ENCODE measurements at regions not wholly inside any gene's neighbourhood (a gene's known extent, or its start where the extent isn't known, plus 50 kb on each side); places are given as distances from the start of the nearest gene placed in this dataset.
A peak's percentile ranks its signal among the peaks of the same experiment; 100 is the strongest.

DNA sequence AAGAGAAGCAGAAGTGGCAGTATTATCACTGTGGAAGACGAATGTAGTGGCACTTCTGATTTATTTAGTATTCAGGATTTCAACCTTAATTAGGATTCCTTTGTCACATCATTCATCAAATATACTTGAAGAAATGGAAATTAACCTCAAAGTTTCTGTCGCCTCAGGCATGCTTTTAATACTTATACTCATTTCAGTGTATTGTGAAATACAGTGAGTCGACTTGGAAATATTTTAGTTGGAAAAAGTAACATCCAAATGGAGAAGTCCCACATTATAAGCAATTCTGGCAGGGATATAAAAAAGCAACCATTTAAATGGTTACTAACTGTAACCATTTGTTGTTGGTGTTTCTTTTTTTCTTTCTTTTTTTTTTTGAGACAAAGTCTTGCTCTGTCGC is 648.8 kb downstream of the ARL4A start:
- DNase-seq, result no peak

DNA sequence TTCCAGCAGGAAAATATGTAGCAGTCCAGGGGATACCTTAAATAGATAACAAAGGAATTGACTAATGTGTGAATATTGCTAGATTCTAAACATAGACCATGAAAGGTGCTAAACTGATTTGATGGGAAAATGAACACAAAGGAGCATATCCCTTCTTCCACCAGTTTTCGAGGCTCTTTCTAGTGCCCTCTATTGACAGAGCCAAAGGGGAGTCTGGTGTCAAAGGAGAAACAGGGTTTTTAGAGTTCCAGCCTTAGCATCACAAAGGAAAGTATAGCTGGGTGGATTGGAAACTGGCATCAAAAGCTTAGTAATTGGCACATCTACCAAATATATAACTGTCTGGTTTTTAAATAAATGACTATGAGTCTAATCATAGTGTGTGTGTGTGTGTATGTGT is 636.8 kb downstream of the ETV1 start:
- DNase-seq, result no peak

DNA sequence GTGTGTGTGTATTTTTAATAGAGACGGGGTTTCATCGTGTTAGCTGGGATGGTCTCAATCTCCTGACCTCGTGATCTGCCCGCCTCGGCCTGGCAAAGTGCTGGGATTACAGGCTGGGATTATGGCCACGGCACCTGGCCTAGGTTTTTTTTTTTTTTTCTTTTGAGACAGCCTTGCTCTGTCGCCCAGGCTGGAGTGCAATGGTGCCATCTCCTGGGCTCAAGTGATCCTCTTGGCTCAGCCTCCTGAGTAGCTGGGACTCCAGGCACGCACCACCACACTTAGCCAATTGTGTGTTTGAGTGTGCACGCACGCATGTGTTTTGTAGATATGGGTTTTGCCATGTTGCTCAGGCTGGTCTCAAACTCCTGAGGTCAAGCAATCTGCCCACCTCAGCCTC is 629.8 kb downstream of the ETV1 start:
- no peak for DNase-seq

DNA sequence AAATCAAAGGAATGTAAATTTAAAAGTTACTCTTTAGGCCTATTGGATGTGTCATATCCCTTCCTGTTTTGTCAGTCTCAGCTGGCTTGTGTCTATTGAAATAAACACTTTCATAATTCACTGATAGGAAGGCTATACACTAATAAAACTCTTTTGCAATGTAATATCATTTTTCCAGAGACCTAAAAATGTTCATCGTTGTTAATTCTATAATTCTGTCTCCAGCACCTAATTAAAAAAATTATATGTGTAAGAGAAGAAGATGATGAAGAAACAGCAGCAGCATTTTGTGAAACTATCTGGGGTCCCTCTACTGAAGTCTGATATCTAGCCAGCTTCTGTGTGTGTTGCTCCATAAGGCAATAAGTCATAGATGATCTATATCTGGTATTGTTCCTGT is 602.7 kb downstream of the ETV1 start:
- DNase-seq, result no peak

DNA sequence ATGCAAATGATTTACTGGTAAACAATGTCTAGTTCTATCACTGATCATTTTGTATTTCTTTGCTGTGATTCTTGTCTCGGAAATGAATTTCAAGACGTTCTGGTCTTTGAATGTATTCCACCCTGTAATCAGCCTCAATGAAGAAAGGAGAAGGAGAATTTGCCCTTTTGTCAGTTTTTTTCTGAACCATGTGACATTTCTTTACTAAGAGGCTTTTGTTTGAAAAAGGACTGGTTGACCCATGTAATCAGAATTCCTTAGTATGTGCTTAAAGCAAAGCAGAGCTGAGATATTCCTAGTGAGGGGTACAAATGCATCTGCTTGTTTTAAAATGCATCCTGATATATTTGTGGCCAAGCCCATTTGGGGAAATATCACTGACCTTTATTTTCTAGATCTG is 581.6 kb downstream of the ETV1 start:
- no peak for DNase-seq

DNA sequence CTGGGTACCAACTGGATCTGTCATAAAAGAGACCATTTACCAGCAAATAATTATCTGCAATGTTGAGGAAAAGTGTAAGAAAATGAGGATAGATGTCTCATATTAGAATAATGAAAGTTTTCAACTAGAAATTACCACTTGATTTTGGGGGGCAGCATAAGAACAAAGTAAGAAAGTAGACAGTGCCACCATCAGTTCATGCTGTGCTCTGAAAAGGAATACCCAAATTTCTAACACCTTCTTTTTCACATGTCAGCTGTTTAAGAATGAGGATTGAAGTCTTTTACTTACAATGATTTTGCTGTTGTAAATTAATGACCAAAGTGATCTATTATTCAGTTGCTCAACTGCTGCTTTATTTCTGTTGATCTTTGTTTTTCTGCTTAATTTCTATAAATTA is 578.3 kb downstream of the ETV1 start:
- DNase-seq, result no peak

DNA sequence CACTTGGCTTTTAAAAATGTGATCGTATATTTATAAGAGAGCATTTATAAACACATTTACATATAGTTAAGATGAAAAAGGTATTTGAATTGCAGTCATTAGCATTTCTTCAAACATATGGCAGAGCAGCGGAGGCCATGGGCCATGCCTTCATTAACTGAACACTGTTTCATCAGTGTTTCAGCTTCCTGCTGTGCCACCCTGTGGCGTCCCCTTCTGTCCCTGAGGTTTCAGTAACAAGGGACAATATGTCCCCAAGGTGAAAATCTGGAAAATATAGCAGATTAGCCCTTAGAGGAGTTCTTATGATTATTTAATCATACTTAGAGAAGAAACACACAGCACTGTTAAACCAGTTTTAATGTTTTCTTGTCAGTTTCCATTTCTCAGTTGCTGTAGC is 577.8 kb downstream of the ETV1 start:
- DNase-seq, result no peak

DNA sequence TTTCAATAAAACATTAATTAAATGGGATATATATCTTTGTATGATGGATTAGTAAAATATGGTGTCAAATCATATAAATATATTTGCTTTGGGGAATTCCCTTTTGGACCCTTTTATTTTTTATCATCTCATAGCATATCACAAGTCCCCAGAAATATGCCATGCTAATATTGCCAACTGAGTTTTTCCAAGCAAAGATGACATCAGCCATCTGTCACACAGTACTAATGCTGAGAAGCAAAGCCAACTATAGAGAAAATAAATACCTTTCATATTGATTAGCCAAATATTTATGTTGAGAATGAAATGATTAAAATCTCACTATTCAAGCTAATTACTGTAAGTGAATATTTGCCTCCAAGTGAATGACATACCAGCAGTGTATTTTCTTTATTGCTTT is 575.3 kb downstream of the ETV1 start:
- DNase-seq, result no peak

DNA sequence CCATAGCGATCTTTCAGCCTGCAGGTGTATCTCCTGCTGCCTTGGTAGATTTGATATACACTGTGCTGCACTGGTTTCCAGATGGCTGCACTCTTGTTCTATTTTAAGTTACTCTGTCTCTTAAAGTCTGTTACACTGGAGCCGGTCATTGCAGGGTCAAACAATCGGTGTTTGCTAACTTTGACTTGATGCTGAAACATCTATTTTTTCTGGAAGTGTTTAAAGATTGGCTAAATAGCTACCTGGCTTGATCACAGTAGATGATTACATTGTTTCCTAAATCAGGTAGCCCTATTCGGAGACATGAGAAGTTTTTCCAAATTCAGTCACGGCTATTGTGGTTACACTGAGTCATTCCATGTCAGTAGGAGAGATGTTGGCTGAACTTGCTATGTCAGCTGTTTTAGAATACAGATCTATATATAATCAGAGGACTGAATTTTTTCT is 574.8 kb downstream of the ETV1 start:
- DNase-seq, result no peak

DNA sequence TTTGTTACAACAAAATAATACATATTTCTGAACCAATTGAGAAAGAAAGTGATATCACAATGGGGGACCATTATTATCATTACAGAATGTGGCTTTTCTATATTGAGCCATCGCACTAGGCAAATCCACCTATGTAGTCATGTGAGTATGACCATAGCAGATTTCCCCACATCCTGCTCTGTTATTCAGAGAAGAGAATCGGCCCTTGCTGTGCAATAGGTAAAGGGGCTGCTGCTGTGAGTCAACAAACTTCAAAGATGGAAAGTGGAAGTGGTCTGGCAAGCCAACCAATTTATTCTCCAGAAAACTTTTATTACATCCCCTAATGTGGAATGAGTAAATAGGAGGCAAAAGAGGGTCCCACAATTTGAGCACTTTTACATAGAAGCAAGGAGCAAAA is 573.4 kb downstream of the ETV1 start:
- no peak for DNase-seq

DNA sequence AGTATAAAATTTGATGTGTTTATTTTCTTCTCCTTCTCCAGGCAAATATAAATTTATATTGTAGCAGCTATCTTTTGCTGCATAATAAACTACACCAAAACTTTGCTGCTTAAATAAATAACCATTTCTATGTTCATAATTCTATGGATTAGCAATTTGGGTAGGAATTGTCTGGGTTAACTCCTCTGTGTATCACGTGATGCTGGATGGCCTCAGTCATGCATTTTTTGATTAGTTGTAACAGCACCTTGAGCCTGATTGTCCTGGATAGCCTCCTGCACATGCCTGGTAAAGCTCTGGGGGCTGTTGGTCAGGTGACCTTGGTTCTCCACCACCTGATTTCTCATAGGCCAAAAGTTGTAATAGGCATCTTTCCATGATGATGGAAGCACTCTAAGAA is 572.9 kb downstream of the ETV1 start:
- no peak for DNase-seq

DNA sequence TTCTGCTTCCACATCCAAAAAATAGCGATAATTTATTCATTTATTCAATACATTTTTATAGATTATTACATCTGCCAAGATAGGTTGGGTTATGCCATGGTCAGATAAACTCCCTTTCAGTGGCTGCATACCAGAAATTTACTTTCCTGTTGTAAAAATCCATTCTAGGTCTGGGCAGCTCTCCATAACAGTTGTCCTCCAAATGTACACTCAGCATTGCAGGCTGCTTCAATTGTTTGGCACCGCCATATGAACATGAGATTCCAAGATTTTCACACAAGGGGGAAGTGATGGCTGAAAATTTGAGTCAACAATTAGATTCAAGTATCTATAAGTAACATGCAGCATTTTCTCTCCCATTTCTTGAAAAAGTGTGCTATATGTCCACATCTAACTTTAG is 568.7 kb downstream of the ETV1 start:
- DNase-seq, result no peak

DNA sequence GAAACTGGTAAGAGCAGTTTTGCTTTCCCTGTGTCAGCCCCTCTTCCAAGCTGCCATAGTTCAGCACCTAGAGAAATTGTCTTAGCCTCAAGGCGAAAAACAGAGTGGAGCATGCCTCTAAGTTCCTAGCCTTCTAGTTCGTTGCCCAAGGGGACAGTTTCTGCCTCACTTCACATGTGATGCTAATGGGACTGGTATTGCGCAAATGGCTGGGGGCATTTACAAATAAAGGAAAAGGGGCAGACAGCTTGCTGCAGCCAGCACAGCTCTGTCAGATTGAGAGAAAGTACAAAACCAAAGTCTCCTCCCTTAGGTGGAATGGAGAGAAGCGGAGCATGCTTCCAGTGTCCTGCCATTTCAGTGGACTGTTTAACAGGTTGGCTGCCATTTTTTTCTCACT is 567.7 kb downstream of the ETV1 start:
- no peak for DNase-seq

DNA sequence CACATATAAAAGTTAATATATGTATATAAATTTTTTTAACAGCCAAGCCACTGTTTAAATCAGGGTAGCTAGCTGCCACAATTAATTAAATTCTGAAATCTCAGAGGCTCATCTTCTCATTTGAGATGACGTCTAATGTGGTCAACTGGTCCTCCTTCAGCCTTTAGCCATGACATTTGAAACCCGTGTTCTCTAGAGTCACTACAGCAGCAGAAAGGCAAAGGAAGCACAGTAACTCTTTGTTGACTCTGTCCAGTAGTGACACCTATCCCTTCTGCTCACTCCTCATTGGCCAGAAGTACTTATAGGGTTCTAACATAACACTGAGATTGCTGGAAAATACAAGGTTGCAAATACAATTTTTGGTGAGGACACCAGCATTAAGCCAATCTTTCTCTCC is 555.5 kb downstream of the ETV1 start:
- DNase-seq, result no peak

DNA sequence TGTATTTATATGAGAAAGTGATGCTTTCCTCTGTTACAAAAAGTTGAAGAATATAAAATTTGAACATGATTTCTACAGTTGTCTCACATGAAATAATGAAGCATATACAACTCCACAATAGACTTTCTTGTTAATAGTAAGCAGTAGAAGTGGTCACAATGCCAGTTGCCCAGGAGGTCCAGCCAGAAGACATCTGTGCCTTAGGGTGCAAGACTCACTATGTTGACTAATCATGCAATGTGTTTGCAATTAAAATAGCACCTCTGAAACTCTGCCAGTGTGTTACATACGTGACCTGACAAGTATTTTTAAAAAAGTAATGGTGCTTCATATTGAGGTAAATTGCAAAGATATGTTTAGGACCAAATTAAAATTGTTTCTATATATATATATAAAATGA is 547.2 kb downstream of the ETV1 start:
- no peak for DNase-seq

DNA sequence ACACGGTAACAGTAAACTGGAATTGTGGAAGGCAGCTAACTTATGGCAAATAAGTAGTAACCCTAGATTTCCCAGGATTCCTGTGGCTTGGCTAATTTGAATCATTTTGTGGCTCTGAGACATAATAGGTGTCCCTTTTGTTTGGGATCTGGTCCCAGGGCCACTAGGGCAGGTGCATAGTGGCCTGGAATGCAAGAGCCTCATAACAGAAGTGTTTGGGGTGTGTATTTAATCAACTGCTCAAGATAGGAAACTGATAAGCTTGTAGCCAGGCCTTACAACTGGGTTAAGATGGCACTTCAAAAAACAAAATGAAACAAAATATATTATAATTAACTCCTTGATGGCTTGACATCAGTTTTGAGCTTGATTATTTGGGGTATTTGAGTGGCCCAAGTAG is 541.8 kb downstream of the ETV1 start:
- no peak for DNase-seq

DNA sequence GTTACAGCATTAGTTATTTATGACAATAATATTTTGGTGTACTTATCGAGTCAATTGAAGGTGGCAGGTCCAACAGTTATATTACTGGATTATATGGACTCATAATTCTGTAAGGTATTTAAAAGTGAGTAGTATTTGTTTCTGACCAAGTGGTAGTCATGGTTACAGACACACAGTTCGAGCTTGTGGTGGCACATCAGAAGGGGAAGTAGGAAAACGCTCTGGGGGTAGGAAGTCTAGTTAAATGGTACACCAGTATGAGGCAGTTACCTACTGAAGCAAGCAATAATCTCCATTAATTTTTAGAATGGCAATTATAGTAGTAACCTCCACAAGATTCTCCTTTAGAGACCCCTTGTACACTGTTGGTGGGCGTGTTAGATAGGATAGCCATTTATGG is 541.2 kb downstream of the ETV1 start:
- DNase-seq, result no peak

DNA sequence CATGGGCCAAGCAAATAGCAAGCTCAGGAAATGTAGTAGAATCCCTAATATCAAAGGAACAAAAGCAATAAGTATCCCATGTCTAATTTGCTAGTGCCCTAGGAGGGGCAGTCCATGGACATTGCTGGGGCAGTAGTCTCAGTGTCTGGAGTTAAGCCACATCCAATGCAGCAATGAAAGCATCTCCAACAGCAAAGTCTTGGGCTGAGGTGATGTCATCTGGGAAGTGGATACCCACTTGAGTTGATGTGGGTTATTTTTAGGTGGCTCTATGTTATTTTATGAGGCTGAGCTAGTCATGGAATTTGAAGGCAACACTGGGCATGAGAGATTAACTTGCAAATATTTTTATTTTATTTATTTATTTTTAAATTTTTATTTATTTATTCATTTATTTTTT is 540.0 kb downstream of the ETV1 start:
- no peak for DNase-seq

DNA sequence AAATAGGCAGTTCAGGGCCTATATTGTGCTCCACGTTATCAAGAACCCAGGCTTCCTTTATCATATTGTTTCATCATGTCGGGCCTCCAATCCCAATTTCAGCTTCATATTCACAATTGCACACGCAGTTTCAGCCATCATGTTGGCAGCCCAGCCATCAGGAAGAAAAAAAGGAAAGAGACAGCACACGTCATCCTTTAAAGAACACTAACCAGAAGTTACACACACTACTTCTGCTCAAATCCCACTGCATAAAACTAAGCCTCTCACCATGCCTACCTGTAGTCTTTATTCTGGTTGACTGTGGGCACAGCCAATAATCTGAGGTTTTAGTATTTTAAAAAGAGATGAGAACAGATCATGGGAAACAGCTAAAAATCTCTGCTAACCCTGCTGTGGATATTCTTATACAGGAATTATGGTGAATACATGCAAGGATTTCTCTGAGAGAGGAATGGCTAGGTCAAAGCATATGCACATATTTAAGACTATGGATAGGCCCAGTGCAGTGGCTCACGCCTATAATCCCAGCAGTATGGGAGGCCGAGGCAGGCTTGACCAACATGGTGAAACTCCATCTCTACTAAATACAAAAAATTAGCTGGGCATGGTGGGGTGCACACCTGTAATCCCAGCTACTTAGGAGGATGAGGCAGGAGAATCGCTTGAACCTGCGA is 534.4 kb downstream of the ETV1 start:
- DNase-seq, result no peak

DNA sequence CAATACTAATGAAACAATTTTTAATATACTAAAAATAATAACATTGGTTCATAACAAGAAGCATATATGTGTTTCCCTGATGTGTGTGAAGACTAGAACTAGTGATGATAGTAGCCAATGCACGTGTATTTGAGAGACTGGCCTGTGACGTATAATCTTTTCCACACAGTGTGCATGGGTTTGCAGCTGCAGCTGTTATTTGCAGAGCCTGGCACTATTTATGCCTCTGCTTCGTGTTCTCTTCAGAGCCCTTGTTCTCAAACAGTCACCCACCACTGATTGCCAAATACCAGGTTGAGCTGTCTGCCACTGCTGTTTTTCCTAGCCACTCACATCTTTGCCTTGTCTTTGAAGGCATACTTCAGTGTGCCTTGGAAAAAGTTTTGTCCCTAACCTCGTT is 531.7 kb downstream of the ETV1 start:
- DNase-seq, result no peak

DNA sequence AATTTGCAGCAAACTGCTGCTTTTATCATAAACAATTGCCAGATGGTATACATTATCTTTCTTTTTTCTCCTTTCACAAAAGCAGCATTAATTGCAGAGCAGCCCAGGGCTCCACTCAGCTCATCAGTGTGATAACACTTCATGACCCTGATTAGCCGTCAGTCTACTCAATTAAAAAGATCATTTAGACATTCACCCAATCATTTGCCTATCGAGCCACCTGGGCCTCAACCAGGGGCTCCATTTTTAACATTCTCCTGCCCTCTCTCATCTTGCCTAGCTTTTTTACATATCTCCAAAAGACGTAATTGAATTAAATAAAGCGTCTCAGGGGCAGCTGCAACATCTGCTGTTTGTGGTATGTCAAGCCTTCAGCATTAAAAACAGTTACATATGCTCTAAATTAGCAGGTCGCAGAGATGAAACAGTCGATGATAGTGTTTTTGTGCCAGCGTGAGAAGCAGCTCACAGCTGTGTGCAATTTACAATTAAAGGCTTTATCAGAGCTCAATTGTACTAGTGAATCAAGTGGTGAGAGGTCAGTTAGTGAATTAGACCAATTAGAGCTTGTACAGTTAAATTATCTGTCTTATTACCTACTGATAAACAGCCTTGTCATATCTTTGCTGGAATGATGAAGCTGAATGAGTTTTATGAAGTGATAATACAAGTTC is 522.5 kb downstream of the ETV1 start:
- DNase-seq, result peak; percentile 56

DNA sequence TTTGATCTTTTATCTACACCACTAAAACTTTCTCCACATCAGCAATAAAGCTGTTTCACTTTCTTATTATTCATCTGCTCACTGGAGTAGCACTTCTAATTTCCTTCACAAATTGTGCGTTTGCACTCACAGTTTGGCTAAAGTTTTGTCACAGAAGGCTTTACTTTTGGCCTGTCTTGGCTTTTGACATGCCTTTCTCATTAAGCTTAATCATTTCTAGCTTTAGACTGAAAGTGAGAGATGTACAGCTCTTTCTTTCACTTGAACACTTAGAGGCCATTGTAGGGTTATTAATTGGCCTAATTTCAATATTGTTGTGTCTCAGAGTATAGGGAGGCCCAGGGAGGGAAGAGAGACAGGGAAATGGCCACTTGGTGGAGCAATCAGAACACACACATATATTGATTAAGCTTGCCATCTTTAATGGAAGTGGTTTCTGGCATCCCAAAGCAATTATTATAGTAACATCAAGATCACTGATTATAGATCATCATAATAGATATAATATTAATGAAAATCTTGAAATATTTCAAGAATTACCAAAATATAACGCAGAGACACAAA is 512.5 kb downstream of the ETV1 start:
- DNase-seq, result no peak

DNA sequence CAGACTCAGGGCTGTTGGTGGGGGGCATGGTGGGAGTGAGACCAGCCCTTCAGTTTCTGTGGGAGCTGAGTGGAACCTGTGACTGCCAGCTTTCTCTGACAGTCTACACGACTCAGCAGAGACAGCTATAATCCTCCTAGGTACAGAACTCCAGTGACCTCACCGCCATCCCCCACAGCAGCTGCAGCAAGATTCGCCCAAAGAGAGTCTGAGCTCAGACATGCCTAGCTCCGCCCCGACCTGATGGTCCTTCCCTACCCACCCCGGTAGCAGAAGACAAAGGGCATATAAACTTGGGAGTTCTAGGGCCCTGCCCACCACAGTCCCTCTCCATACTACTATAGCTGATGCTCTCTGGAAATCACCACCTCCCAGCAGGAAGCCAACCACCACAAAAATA is 500.1 kb downstream of the ETV1 start:
- no peak for DNase-seq

DNA sequence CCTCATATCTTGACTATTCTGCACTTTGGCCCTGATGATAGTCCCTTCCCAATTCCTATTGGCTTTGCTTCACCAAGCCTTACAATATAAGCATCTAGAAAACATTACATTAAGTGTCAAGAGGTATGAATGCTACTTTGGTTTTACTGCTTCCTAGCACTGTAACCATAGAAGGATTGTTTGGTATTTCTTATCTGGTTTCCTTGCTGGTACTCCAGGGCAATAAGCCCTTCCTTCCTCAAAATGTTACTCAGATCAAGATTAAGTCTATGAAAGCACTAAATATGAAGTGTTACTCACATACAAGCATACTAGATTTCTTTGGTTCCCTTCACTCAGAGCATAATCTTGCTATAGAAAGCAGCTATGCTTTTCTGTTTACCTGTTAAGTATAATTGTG is 492.5 kb downstream of the ETV1 start:
- DNase-seq, result no peak

DNA sequence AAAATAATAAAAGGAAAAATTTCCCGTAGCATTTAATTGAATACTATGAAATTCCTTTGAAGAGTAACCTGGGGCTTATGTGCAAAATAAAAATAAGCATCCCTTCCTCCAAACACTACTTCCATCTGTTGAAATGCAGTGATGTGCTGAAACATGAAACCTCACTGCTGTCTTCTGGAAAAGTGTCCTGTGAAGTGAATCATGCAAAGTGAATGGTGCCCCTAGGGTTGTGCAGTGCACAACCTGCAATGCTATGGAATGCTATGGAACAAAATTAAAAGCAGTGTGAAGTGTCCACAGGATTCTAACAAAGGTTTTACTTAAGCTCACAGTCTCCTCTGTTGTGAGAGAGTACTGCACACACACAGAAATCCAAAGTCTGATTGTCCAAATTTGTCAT is 480.9 kb downstream of the ETV1 start:
- DNase-seq, result no peak

All from NCI-H1436 (cell line).